ENCODE measurements at regions not wholly inside any gene's neighbourhood (a gene's known extent, or its start where the extent isn't known, plus 50 kb on each side); places are given as distances from the start of the nearest gene placed in this dataset.
"Not testable (repeated sequence)": the region's sequence is repeated elsewhere in the genome, so short reads cannot be mapped to it uniquely, and the experiment has no call there.

- no peak for DNase-seq
These were observed 866.5 kb upstream of the INTU start for GRCh38 chr4:126766241-126766640.

- DNase-seq = no peak
These were observed 864.4 kb upstream of the INTU start for GRCh38 chr4:126768338-126768737.

- not testable (repeated sequence) for DNase-seq
These were observed 861.8 kb upstream of the INTU start for GRCh38 chr4:126770811-126771553.

- not testable (repeated sequence) for DNase-seq
These were observed 861.1 kb upstream of the INTU start for GRCh38 chr4:126771618-126772017.

GRCh38 chr4:126772662-126773061, 860.1 kb upstream of the INTU start:
- DNase-seq = no peak

GRCh38 chr4:126775485-126776106, 857.2 kb upstream of the INTU start:
- DNase-seq = no peak

- DNase-seq = no peak
These were observed 856.4 kb upstream of the INTU start for GRCh38 chr4:126776361-126776760.

- DNase-seq = no peak
These were observed 855.1 kb upstream of the INTU start for GRCh38 chr4:126777649-126778048.

- DNase-seq = no peak
These were observed 854.4 kb upstream of the INTU start for GRCh38 chr4:126778348-126778747.

- DNase-seq = no peak
These were observed 853.8 kb upstream of the INTU start for GRCh38 chr4:126779001-126779400.

GRCh38 chr4:126779436-126780166, 853.2 kb upstream of the INTU start:
- DNase-seq = no peak

- no peak for DNase-seq
These were observed 849.6 kb upstream of the INTU start for GRCh38 chr4:126783191-126783590.

- no peak for DNase-seq
These were observed 847.7 kb upstream of the INTU start for GRCh38 chr4:126784966-126785580.

- DNase-seq = no peak
These were observed 842.1 kb upstream of the INTU start for GRCh38 chr4:126790633-126791032.

- no peak for DNase-seq
These were observed 838.4 kb upstream of the INTU start for GRCh38 chr4:126794363-126794762.

GRCh38 chr4:126798214-126798613, 834.5 kb upstream of the INTU start:
- no peak for DNase-seq

GRCh38 chr4:126799416-126799815, 833.3 kb upstream of the INTU start:
- no peak for DNase-seq

- peak in 1 of 56 donors; percentile 1 for DNase-seq
These were observed 832.7 kb upstream of the INTU start for GRCh38 chr4:126799971-126800574.

- DNase-seq = peak in 1 of 56 donors; percentile 0
These were observed 832.1 kb upstream of the INTU start for GRCh38 chr4:126800575-126801141.

GRCh38 chr4:126807132-126807531, 825.6 kb upstream of the INTU start:
- no peak for DNase-seq

- no peak for DNase-seq
These were observed 820.7 kb upstream of the INTU start for GRCh38 chr4:126812076-126812475.
